WTC11 (cell line): ENCODE measurements at regions not wholly inside any gene's neighbourhood (a gene's known extent, or its start where the extent isn't known, plus 50 kb on each side); places are given as distances from the start of the nearest gene placed in this dataset.

Experiments
- ATAC-seq: fragments of 200-7000 bp; cut with Tn5 transposase; 2 replicates; pipeline ENCODE4 v1.10.0; 2021; ENCODE audit warnings: mild to moderate bottlenecking, moderate library complexity
- CTCF ChIA-PET: fragments of 300-600 bp; sonication (Branson Sonifier 250); formaldehyde crosslinking; loops from one replicate; lab custom pipeline; 2021; ENCODE audit warnings: antibody characterized with exemption; lab: Charles Lee
- POLR2A ChIA-PET: fragments of 350-600 bp; sonication (Branson Sonifier 250); formaldehyde crosslinking; loops from one replicate; lab custom pipeline; 2021; ENCODE audit warnings: antibody characterized with exemption; lab: Charles Lee
- DNase-seq: peaks from one replicate; pipeline ENCODE4 v3.0.0; 2021; ENCODE audit warnings: low spot score
- H3K27ac Mint-ChIP-seq: 2 replicates; pipeline ENCODE4 v1.8.0; 2021; ENCODE audit warnings: mixed read lengths
- H3K27me3 Mint-ChIP-seq: 2 replicates; pipeline ENCODE4 v1.8.0; 2021; ENCODE audit warnings: low read depth, mild to moderate bottlenecking, moderate library complexity, mixed read lengths
- H3K36me3 Mint-ChIP-seq: 2 replicates; pipeline ENCODE4 v1.8.0; 2021; ENCODE audit warnings: mixed read lengths
- H3K4me1 Mint-ChIP-seq: 2 replicates; pipeline ENCODE4 v1.8.0; 2022; ENCODE audit warnings: mixed read lengths
- H3K4me3 Mint-ChIP-seq: 2 replicates; pipeline ENCODE4 v1.8.0; 2021; ENCODE audit warnings: mild to moderate bottlenecking, moderate library complexity, mixed read lengths
- H3K9me3 Mint-ChIP-seq: 2 replicates; pipeline ENCODE4 v1.8.0; 2021; ENCODE audit warnings: mixed read lengths
- AR ChIP-seq: fragments of 250-450 bp; sonication (Bioruptor Pico); IDR thresholded peaks from 2 replicates; pipeline ENCODE4 v1.9.0; 2021; ENCODE audit warnings: mild to moderate bottlenecking
- ATF2 ChIP-seq: sonication (generic); formaldehyde crosslinking; IDR thresholded peaks from 2 replicates; pipeline ENCODE4 v1.8.1; 2022; ENCODE audit warnings: low read depth, missing genetic modification reagents, borderline replicate concordance
- ATF3 ChIP-seq: sonication (generic); formaldehyde crosslinking; conservative IDR thresholded peaks from 2 replicates; pipeline ENCODE4 v1.8.1; 2022; ENCODE audit warnings: mild to moderate bottlenecking, missing genetic modification reagents
- E2F4 ChIP-seq: sonication (generic); formaldehyde crosslinking; IDR thresholded peaks from 2 replicates; pipeline ENCODE4 v1.8.1; 2022; ENCODE audit warnings: low read depth, mild to moderate bottlenecking, moderate library complexity, missing genetic modification reagents, borderline replicate concordance
- E2F5 ChIP-seq: sonication (generic); formaldehyde crosslinking; IDR thresholded peaks from 2 replicates; pipeline ENCODE4 v1.8.1; 2022; ENCODE audit warnings: mild to moderate bottlenecking, moderate library complexity, missing genetic modification reagents
- ERG ChIP-seq: fragments of 250-450 bp; sonication (Bioruptor Pico); IDR thresholded peaks from 2 replicates; pipeline ENCODE4 v1.8.0; 2021; ENCODE audit warnings: mild to moderate bottlenecking
- FOXP4 ChIP-seq: sonication (generic); formaldehyde crosslinking; IDR thresholded peaks from 2 replicates; pipeline ENCODE4 v1.8.0; 2022; ENCODE audit warnings: mild to moderate bottlenecking, missing genetic modification reagents
- NFATC4 ChIP-seq: fragments of 250-450 bp; sonication (Bioruptor Pico); IDR thresholded peaks from 2 replicates; pipeline ENCODE4 v1.9.0; 2021; ENCODE audit warnings: mild to moderate bottlenecking
- SMAD3 ChIP-seq: sonication (generic); formaldehyde crosslinking; IDR thresholded peaks from 2 replicates; pipeline ENCODE4 v1.8.0; 2022; ENCODE audit warnings: missing genetic modification reagents, mild to moderate bottlenecking, borderline replicate concordance
- TCF7 ChIP-seq: sonication (generic); formaldehyde crosslinking; IDR thresholded peaks from 2 replicates; pipeline ENCODE4 v1.8.0; 2022; ENCODE audit warnings: mild to moderate bottlenecking, low read depth, missing genetic modification reagents, moderate library complexity
- ZNF263 ChIP-seq: sonication (generic); formaldehyde crosslinking; IDR thresholded peaks from 2 replicates; pipeline ENCODE4 v1.8.1; 2022; ENCODE audit warnings: low read depth, mild to moderate bottlenecking, moderate library complexity, missing genetic modification reagents
- ZNF281 ChIP-seq: sonication (generic); formaldehyde crosslinking; IDR thresholded peaks from 2 replicates; pipeline ENCODE4 v1.8.0; 2023; ENCODE audit warnings: mild to moderate bottlenecking, missing genetic modification reagents
- ZNF317 ChIP-seq: sonication (generic); formaldehyde crosslinking; IDR thresholded peaks from 2 replicates; pipeline ENCODE4 v1.8.1; 2023; ENCODE audit warnings: low read depth, mild to moderate bottlenecking, moderate library complexity, missing genetic modification reagents, borderline replicate concordance

GRCh38 chr6:159508931-159509330 lies 184.1 kb downstream of the SOD2 start:
- Mint-ChIP-seq H3K4me1 (no peaks in the 10 kb centered on the region), H3K9me3 (peaks cover 3% of the 10 kb centered on the region; the same call in 1 of the 2 replicates), H3K36me3 (no peaks in the 10 kb centered on the region), H3K27me3 (no peaks in the 10 kb centered on the region; the same call in 1 of the 2 replicates)
- POLR2A ChIA-PET = no interaction called here
- TF ChIP-seq TCF7 (CRISPR knock-in tag) = no peak
- no peak for TF ChIP-seq ATF2 (CRISPR knock-in tag)
- no peak for TF ChIP-seq ZNF281
- TF ChIP-seq ZNF317 (CRISPR knock-in tag) = no peak
- TF ChIP-seq AR (CRISPR knock-in tag) = no peak
- TF ChIP-seq SMAD3 (CRISPR knock-in tag) = no peak
- no peak for TF ChIP-seq FOXP4
- TF ChIP-seq ATF3 = no peak
- TF ChIP-seq ERG (CRISPR knock-in tag) = no peak
- no peak for TF ChIP-seq E2F5 (CRISPR knock-in tag)
- TF ChIP-seq ZNF263 (CRISPR knock-in tag) = no peak
- TF ChIP-seq NFATC4 (CRISPR knock-in tag) = no peak
- TF ChIP-seq E2F4 (CRISPR knock-in tag) = no peak
- TF ChIP-seq, all 79 proteins: peak for 0
- ATAC-seq (no peak), DNase-seq (no peak)
- no peak overlapping the region for H3K4me3 Mint-ChIP-seq
- H3K27ac Mint-ChIP-seq = no peak overlapping the region
- CTCF ChIA-PET = interaction anchor here (1.0 kb wide), 1 partner anchor 47 kb away, joined by 3 read pairs; no protein-coding TSS in a partner anchor
